K562 (cell line): ENCODE measurements at regions not wholly inside any gene's neighbourhood (a gene's known extent, or its start where the extent isn't known, plus 50 kb on each side); places are given as distances from the start of the nearest gene placed in this dataset.

Experiments used
- ATAC-seq: fragments of 200-7000 bp; cut with Tn5 transposase; 3 replicates; pipeline ENCODE4 v1.9.1; 2020; ENCODE audit warnings: moderate library complexity
- BruUV-seq: library from RNA; stranded (reverse); fragments of 400-500 nt; replicated peaks from 2 replicates; lab custom pipeline; 2021; lab: Mats Ljungman, UMichigan
- CTCF ChIA-PET: fragments of 300-600 bp; formaldehyde crosslinking; extraction: SDS; loops from one replicate; lab custom pipeline; 2021; ENCODE audit warnings: low intra/inter-chr PET ratio; lab: Yijun Ruan, JAX
- POLR2A ChIA-PET: fragments of 300-600, 350-650 bp; sonication (Branson Sonifier 250); formaldehyde crosslinking; extraction: SDS; loops from one replicate; lab custom pipeline; 2021; ENCODE audit warnings: antibody characterized with exemption, inconsistent platforms; lab: Yijun Ruan, JAX
- DNase-seq, 4 experiments: peaks; one replicate each; pipeline versions ENCODE4 v3.0.0 to v3.0.0-alpha.2; 2011 to 2018; ENCODE audit warnings: low spot score in 3 of 4, mixed read lengths in 3 of 4; ENCODE audit errors: extremely low read depth in 1 of 4
- FAIRE-seq: peaks from 2 replicates; lab custom pipeline; 2011; peaks lifted over from hg19 to GRCh38; lab: Jason Lieb, UNC
- H2AFZ ChIP-seq: 2 replicates; pipeline ENCODE4 v1.6.0; 2011; ENCODE audit warnings: low read depth, low read length, control low read depth, inconsistent platforms
- H3K27ac ChIP-seq: fragments of 200-600 bp; 3 replicates; pipeline ENCODE4 v1.8.0; 2011; ENCODE audit warnings: low read depth, mild to moderate bottlenecking, control low read depth, inconsistent platforms, low read length, moderate library complexity, mixed read lengths; ENCODE audit errors: extremely low read depth
- H3K27me3 ChIP-seq, 2 experiments: fragments of 300-600 bp in 1 of 2; 2 replicates in 1 of 2; 3 replicates in 1 of 2; pipeline versions ENCODE4 v1.6.0 to v1.8.0; 2011; ENCODE audit warnings: inconsistent platforms in 2 of 2, low read length in 2 of 2, mild to moderate bottlenecking in 1 of 2, mixed read lengths in 1 of 2, moderate library complexity in 1 of 2; ENCODE audit not compliant: control insufficient read depth in 2 of 2, insufficient read depth in 2 of 2
- H3K36me3 ChIP-seq: fragments of 300-600 bp; 3 replicates; pipeline ENCODE4 v1.8.0; 2011; ENCODE audit warnings: mild to moderate bottlenecking, low read length, inconsistent platforms; ENCODE audit not compliant: control insufficient read depth, insufficient read depth
- H3K4me1 ChIP-seq, 2 experiments: fragments of 200-600 bp in 1 of 2; replicated peaks in 1 of 2; 2 replicates in 1 of 2; 3 replicates in 1 of 2; pipeline versions ENCODE4 v1.5.1 to v1.8.0; 2011; ENCODE audit warnings: inconsistent platforms in 2 of 2, low read length in 2 of 2, mild to moderate bottlenecking in 1 of 2, mixed read lengths in 1 of 2, moderate library complexity in 1 of 2; ENCODE audit not compliant: control insufficient read depth in 2 of 2, insufficient read depth in 2 of 2
- H3K4me2 ChIP-seq: 2 replicates; pipeline ENCODE4 v1.6.1; 2011; ENCODE audit warnings: low read length, control low read depth, inconsistent platforms, mixed read lengths; ENCODE audit not compliant: insufficient read depth
- H3K4me3 ChIP-seq: fragments of 200-600 bp; sonication (generic), shearing (Covaris generic); 2 replicates; pipeline ENCODE4 v1.5.1; 2016; ENCODE audit warnings: control low read depth, inconsistent platforms
- H3K79me2 ChIP-seq: fragments of 200-600 bp; 3 replicates; pipeline ENCODE4 v1.8.0; 2011; ENCODE audit warnings: low read length, inconsistent platforms; ENCODE audit not compliant: control insufficient read depth, insufficient read depth
- H3K9ac ChIP-seq, 2 experiments: 2 replicates each; pipeline versions ENCODE4 v1.6.0 to v1.6.1; 2011; ENCODE audit warnings: low read depth in 2 of 2, low read length in 2 of 2, control low read depth in 1 of 2, inconsistent platforms in 1 of 2, mild to moderate bottlenecking in 1 of 2, mixed read lengths in 1 of 2; ENCODE audit not compliant: insufficient read depth in 1 of 2
- H3K9me1 ChIP-seq: one replicate; pipeline ENCODE4 v1.6.0; 2011; ENCODE audit warnings: inconsistent platforms, mild to moderate bottlenecking, low read length, moderate library complexity; ENCODE audit not compliant: control insufficient read depth, insufficient read depth
- H3K9me3 ChIP-seq: replicated peaks from 2 replicates; pipeline ENCODE4 v1.5.1; 2011; ENCODE audit warnings: low read depth, low read length, inconsistent platforms; ENCODE audit not compliant: control insufficient read depth, insufficient read depth
- H4K20me1 ChIP-seq: replicated peaks from 2 replicates; pipeline ENCODE4 v1.6.1; 2011; ENCODE audit warnings: low read length, inconsistent platforms, mixed read lengths; ENCODE audit not compliant: control insufficient read depth, insufficient read depth
- DNMT1 ChIP-seq: fragments of 450-650 bp; IDR thresholded peaks from 2 replicates; pipeline ENCODE4 v1.6.1; 2016; ENCODE audit warnings: antibody characterized with exemption, mild to moderate bottlenecking
- FOXA1 ChIP-seq: fragments of 450-650 bp; IDR thresholded peaks from 2 replicates; pipeline ENCODE4 v1.6.1; 2016; ENCODE audit warnings: mild to moderate bottlenecking, borderline replicate concordance
- GTF2A2 ChIP-seq: IDR thresholded peaks from 2 replicates; pipeline ENCODE4 v1.6.1; 2016; ENCODE audit warnings: mild to moderate bottlenecking, missing genetic modification characterization, missing compliant biosample characterization
- HCFC1 ChIP-seq: IDR thresholded peaks from 2 replicates; pipeline ENCODE4 v1.6.1; 2012; ENCODE audit warnings: low read depth, low read length, improper control_type of control experiment
- NFXL1 ChIP-seq: fragments of 450-650 bp; formaldehyde crosslinking; IDR thresholded peaks from 2 replicates; pipeline ENCODE4 v1.4.0; 2021; ENCODE audit warnings: mild to moderate bottlenecking
- ZNF507 ChIP-seq: conservative IDR thresholded peaks from 2 replicates; pipeline ENCODE4 v1.6.1; 2017; ENCODE audit warnings: missing genetic modification characterization, missing compliant biosample characterization
- WGBS: fragments of 100-300 bp; shearing (Covaris generic); methylation state at CpG from one replicate; pipeline ENCODE4 v1.1.6; 2016; ENCODE audit warnings: low coverage, mixed read lengths; ENCODE audit not compliant: insufficient coverage; ENCODE audit errors: missing lambda C conversion rate; 5-methylcytosine and 5-hydroxymethylcytosine counted together
- in situ Hi-C: fragments of 300-500 bp; cut with MboI; formaldehyde crosslinking; loops from 4 replicates; pipeline ENCODE4 v1.15.0; 2018; ENCODE audit warnings: inconsistent platforms, mixed read lengths
- intact Hi-C: fragments of 100-400 bp; cut with micrococcal nuclease; formaldehyde crosslinking; loops from 2 replicates; pipeline ENCODE4 v1.14.2; 2022
- TF ChIP-seq, protein P1 (sequence below): fragments of 250-450 bp; sonication (Bioruptor Pico); IDR thresholded peaks from 2 replicates; pipeline ENCODE4 v1.4.0; 2020; ENCODE audit warnings: mild to moderate bottlenecking, moderate library complexity

DNA sequence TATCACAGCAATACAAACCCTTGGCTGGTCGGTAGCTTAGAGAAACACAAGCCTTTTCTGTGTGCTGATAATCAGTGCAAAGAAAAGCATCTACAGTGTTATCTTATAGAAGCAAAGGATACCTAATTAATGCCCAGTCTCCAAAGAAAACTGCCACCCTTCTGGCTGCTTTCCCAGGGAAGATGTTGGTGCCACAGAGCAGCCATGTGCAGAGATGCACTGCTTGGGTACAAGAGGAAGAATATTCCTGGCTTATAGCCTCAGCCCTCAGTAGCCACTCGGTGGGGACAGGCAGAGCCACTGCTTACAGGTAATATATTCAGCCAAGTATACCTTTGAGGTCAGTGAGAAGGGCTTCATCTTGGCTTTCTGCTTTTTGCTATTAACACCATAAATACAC is 185.3 kb downstream of the PCSK1 start:
- Histone ChIP-seq H3K27ac (no peak overlapping the region), H3K9me1 (no peaks in the 10 kb centered on the region), H3K9ac (no peak overlapping the region), H3K9me3 (no peaks in the 10 kb centered on the region), H3K4me3 (no peak overlapping the region), H3K79me2 (no peaks in the 10 kb centered on the region), H3K27me3 (peaks cover 0 to 3% of the 10 kb centered on the region in 2 experiments; a peak in 2 of 5 replicates), H4K20me1 (no peaks in the 10 kb centered on the region), H2AFZ (no peak overlapping the region), H3K36me3 (no peaks in the 10 kb centered on the region), H3K4me2 (no peak overlapping the region), H3K4me1 (no peaks in the 10 kb centered on the region)
- 0% methylated on average over 2 of the region's 2 CpGs for WGBS
- intact Hi-C loops, result no loop called here
- ChIA-PET POLR2A (interaction anchor here (0.7 kb wide), 1 partner anchor 81 kb away, joined by 3 read pairs; no protein-coding TSS in a partner anchor), CTCF (no interaction called here)
- ATAC-seq (no peak), FAIRE-seq (no peak), DNase-seq (no peak)
- in situ Hi-C loops, result no loop called here
- BruUV-seq, result no TSS peak
- no peak for TF ChIP-seq NFXL1 (CRISPR knock-in tag)
- TF ChIP-seq FOXA1, result no peak
- TF ChIP-seq DNMT1, result no peak
- TF ChIP-seq, protein P1, sequence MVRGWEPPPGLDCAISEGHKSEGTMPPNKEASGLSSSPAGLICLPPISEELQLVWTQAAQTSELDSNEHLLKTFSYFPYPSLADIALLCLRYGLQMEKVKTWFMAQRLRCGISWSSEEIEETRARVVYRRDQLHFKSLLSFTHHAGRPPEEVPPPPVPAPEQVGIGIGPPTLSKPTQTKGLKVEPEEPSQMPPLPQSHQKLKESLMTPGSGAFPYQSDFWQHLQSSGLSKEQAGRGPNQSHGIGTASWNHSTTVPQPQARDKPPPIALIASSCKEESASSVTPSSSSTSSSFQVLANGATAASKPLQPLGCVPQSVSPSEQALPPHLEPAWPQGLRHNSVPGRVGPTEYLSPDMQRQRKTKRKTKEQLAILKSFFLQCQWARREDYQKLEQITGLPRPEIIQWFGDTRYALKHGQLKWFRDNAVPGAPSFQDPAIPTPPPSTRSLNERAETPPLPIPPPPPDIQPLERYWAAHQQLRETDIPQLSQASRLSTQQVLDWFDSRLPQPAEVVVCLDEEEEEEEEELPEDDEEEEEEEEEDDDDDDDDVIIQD, result no peak
- TF ChIP-seq HCFC1, result no peak
- TF ChIP-seq ZNF507 (tag), result no peak
- TF ChIP-seq GTF2A2 (tag), result no peak
